ENCODE measurements at regions not wholly inside any gene's neighbourhood (a gene's known extent, or its start where the extent isn't known, plus 50 kb on each side); places are given as distances from the start of the nearest gene placed in this dataset.

DNA sequence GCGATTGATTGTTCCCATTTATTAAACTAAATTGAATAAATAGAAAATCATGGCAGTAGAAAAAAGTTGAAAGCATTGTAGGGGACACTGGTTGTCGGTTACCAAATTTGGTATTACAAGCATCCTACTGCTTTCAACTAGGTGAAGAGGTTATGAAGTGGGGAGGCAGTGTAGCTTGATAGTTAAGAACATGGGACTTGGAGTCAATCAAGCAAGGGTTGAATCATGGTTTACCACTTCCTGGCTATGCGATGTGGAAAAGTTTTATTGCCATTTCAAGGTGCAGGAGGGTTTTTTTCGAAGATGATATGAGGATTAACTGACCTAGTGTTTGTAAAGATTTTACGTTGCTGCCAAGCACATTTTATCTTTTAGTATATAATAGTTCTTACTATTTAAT lies 318.2 kb upstream of the KCNH8 start:
- TF ChIP-seq, protein P1, sequence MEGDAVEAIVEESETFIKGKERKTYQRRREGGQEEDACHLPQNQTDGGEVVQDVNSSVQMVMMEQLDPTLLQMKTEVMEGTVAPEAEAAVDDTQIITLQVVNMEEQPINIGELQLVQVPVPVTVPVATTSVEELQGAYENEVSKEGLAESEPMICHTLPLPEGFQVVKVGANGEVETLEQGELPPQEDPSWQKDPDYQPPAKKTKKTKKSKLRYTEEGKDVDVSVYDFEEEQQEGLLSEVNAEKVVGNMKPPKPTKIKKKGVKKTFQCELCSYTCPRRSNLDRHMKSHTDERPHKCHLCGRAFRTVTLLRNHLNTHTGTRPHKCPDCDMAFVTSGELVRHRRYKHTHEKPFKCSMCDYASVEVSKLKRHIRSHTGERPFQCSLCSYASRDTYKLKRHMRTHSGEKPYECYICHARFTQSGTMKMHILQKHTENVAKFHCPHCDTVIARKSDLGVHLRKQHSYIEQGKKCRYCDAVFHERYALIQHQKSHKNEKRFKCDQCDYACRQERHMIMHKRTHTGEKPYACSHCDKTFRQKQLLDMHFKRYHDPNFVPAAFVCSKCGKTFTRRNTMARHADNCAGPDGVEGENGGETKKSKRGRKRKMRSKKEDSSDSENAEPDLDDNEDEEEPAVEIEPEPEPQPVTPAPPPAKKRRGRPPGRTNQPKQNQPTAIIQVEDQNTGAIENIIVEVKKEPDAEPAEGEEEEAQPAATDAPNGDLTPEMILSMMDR (IDR thresholded peaks at IDR 0.05; ENCODE audit: low read depth, low read length), result no peak
- no peak for TF ChIP-seq POLR2A (IDR thresholded peaks at IDR 0.05; ENCODE audit: extremely low read depth, insufficient read length)
- TF ChIP-seq, protein P2, sequence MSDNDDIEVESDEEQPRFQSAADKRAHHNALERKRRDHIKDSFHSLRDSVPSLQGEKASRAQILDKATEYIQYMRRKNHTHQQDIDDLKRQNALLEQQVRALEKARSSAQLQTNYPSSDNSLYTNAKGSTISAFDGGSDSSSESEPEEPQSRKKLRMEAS (IDR thresholded peaks at IDR 0.05; ENCODE audit: low read depth, low read length), result peak; percentile 10; the same call in 1 of the 2 replicates

All from NB4 (cell line).